H54 (cell line): ENCODE measurements at regions not wholly inside any gene's neighbourhood (a gene's known extent, or its start where the extent isn't known, plus 50 kb on each side); places are given as distances from the start of the nearest gene placed in this dataset.

ENCODE experiments used
- DNase-seq: peaks from one replicate; pipeline ENCODE4 v3.0.0; 2011; ENCODE audit warnings: low spot score, mixed read lengths; ENCODE audit not compliant: insufficient read length
- FAIRE-seq: peaks from 3 replicates; lab custom pipeline; 2011; peaks lifted over from hg19 to GRCh38; lab: Jason Lieb, UNC
- POLR2A ChIP-seq: IDR thresholded peaks from 2 replicates; pipeline ENCODE4 v1.6.1; 2011; ENCODE audit warnings: low read depth, mild to moderate bottlenecking, low read length

DNA sequence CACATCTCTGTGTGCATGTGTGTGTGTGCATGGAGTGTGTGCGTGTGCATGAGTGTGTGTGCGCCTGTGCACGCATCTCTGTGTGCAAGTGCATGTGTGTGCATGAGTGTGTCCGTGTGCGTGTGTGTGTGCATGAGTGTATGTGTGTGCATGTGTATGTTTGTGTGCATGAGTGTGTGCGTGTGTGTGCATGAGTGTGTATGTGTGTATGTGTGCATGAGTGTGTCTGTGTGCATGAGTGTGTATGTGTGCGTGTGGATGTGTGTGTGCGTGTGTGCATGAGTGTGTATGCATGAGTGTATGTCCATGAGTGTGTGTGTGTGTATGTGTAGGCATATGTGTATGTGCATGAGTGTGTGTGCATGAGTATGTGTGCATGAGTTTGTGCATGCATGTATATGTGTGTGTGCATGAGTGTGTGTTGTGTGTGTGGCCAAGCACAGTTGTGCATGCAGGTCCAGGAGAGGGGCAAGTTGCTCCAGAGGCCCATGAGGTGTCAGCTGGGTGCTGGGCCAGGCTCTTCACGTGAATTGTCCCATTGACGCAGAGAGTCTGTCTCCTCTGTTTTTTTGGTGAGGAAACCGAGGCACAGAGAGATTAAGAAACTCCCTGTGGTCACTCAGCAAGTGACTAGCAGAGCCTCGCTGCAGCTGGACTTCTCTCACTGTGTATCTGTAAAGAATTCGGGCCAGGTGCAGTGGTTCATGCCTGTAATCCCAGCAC is 75.5 kb downstream of the ASB1 start:
- no peak for TF ChIP-seq POLR2A
- DNase-seq (no peak), FAIRE-seq (no peak)

DNA sequence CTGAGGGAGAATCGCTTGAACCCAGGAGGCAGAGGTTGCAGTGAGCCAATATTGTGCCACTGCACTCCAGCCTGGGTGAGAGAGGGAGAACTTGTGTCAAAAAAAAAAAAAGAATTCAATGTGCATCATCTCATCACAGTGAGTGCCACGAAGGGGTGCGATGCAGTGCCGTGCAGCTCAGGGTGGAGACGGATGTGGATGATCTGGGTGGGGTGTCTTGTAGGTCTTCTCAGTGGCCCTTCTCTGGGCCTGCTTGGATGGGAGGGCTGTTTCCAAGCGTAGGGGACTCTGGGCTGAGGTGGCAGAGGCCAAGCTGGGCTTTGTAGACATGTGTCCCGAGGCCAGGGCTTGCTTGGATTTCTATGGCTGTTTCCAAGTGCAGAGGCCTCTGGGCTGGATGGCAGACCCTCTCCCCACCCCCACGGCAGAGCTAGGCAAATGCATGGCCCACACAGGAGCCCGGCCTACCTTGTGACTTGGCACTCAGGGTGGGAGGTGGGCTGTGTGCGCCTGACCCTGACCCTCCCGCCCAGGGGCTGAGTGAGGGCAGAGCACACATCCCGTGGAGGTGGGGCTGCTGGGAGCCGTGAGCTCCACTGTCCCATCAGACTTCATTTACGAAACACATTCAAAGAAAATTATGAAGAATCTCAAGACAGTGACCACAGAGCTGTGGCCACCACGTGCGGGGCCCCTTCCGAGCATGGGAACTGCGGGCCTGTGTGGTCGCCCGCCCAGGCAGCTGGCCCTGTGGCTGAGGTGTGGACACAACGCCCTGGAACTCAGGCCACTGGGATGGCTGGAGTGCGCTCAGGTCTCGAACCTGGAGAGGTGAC is 76.4 kb downstream of the ASB1 start:
- no peak for TF ChIP-seq POLR2A
- no peak for DNase-seq
- no peak for FAIRE-seq

DNA sequence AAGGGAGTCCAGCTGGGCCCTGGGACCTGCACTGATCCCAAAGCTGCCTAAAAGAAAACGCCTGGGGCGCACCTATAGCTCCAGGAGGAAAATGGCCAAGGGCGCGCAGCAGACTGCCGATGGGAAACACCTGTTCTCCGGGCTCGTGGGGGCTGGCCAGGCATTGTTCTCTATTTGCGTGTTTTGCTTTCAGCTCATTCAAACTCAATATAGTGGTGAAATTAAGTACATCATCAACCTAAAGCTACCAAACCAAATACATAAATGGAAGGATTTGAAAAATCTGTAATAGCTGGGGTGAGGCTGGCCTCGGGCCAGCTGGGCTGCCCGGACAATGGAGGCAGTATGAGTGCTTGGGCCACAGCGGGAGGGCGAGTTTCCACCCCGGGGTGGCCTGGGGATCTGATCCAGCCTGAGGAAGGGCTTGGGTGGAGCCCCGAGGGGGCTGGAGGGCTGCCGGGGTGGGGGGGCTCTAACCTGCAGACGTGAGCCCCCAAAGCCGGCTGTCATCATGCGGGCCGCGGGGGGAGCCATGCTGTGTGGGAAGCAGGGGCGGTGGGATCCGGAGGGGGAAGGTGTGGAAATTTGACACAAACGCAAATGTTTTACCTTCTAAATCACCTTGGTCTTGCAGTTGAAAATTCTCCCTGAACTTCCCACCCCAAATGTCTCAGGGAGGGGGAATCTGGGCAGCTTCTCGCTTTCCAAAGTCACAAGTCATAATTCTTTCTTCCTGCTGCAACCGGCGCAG is 77.6 kb downstream of the ASB1 start:
- no peak for DNase-seq
- no peak for FAIRE-seq
- no peak for TF ChIP-seq POLR2A

GRCh38 chr2:238505119-238505891 is 78.6 kb downstream of the ASB1 start:
- FAIRE-seq (no peak), DNase-seq (no peak)
- no peak for TF ChIP-seq POLR2A

GRCh38 chr2:238505892-238506280 is 79.2 kb downstream of the ASB1 start:
- DNase-seq = no peak
- FAIRE-seq = no peak
- TF ChIP-seq POLR2A = no peak

GRCh38 chr2:238506371-238507068 is 79.8 kb downstream of the ASB1 start:
- no peak for DNase-seq
- TF ChIP-seq POLR2A = no peak
- no peak for FAIRE-seq

DNA sequence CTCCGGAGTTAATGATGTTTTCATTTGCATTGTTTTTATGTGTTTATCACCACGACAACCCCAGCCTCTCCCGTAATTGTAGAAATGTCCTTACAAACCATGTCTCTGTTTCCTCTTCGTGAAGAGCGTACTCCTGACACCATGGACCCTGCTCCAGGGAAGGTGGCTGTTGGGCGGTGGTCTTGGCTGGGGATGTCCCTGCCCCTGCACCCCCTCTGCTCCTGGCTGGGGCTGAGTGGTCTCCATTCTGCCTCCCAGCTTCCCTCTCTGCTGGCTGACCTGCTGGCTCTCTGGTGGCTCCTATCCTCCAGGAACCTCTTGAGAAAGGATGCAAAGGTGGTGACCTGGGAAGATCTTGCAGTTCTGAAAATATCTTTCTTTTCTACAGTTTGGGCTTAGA is 81.1 kb downstream of the ASB1 start:
- DNase-seq = no peak
- no peak for FAIRE-seq
- no peak for TF ChIP-seq POLR2A

- DNase-seq = no peak
- FAIRE-seq = no peak
- no peak for TF ChIP-seq POLR2A
Measured at GRCh38 chr2:238509151-238509835, 82.6 kb downstream of the ASB1 start.

DNA sequence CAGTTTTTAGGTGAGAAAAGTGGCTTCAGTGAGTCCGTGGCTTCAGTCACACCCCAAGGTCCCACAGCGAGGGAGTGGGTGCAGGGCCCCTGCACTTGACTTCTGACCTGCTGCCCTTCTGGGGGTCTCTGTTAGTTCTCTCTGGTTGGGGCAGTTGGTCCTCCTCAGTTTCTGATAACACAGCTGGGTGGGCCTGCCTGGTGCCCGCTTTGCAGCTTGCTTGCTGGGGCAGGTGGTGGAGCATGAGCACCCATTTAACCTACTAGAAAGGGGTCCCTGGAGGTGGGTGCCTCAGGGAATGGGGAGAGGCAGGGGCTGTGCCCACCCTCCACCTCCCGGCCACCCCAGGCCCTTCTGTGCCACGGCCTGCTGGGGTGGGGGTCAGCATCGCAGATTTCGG is 83.2 kb downstream of the ASB1 start:
- TF ChIP-seq POLR2A = no peak
- DNase-seq (no peak), FAIRE-seq (no peak)

DNA sequence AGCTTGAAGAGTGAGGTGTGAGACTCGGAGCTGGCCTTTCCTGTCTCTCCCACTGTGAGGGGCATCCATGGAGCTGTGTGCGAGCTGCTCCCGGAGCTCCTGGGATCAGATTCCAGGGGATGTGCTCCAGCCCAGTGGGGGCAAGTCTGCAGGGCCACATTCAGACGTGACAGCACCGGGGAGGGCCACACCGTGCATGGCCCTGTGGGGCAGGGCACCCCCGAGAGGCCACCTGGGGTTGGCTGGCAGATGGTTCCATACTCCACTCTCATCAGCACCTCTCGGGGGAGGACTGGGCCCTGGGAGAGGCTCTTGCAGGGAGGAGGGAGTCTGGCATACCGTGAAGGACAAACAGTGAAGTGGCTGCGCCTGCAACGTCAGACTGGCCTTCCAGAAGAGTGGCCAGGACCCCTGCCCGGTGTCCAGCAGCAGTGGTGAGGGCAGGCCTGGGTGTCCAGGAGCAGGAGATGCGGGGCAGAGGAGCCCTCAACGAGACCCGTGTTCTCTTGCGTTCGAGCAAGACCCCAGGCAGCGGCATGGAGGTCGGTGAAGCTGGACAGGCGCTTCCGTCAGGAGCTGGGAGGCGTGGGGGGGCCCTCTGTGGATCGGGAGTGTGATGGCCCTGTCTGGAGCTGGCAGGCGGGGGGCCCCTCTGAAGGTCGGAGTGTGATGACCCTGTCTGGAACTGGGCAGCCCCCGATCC is 84.3 kb downstream of the ASB1 start:
- FAIRE-seq = no peak
- TF ChIP-seq POLR2A = no peak
- no peak for DNase-seq

DNA sequence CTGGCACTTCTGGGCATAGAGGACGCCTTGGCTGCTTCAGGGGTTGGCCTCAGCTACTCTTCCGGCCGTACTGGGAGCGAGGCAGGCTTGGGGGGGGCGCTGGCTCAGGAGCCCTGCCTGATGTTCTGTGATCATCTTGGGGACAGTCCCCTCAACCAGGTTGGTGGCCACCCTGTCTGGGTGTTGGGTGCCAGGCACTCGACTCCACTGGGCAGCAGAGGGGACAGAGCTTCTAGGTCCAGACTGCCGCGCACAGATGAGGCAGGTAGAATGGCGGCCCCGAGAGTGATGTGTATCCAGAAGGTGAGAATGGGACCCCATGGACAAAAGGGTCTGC is 84.9 kb downstream of the ASB1 start:
- TF ChIP-seq POLR2A = no peak
- DNase-seq = no peak
- no peak for FAIRE-seq
